Myocyte (in vitro differentiated cells): ENCODE measurements at regions not wholly inside any gene's neighbourhood (a gene's known extent, or its start where the extent isn't known, plus 50 kb on each side); places are given as distances from the start of the nearest gene placed in this dataset.
A peak's percentile ranks its signal among the peaks of the same experiment; 100 is the strongest.

Experiments used
- DNase-seq: peaks from one replicate; pipeline ENCODE4 v3.0.0-alpha.2; 2012; ENCODE audit warnings: low read depth

DNA sequence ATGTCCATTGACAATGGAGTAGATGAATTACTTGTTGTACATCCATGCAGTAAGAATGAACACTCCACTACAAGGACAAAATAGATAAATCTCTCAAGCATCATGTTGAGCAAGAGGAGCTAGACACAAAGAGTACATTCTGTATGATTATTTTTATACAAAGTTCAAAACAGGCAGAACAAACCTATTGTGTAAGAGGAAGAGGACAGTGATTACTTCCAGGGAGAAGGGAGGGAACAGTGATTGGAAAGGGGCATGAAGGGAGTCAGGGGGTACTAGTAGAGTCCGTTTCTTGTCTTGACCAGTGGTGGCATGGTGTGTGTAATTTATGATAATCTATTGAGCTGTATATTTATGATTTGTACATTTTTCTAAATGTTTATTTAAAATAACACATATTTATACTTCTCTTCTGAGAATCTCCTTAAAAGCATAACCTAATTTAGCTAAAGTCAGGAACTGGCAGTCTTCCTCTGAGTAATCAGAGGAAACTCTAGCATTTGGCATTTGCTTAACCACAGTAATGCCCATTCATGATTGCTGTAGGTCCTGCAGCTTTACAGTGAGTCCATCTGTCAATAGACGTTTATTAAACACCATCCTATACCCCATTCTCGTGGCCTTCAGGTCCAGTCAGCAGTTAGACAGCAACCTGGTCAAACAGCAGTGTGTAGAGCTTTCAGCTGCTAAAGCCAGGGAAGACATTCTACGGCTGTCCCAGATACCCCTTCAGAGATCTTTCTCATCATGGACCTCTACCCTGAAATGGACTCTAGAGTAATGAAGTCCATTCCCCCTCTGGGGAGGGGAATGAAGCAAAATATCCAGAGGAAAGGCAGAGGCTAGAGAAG, 114.1 kb upstream of the GALNT2 start:
- DNase-seq: peak; percentile 21

DNA sequence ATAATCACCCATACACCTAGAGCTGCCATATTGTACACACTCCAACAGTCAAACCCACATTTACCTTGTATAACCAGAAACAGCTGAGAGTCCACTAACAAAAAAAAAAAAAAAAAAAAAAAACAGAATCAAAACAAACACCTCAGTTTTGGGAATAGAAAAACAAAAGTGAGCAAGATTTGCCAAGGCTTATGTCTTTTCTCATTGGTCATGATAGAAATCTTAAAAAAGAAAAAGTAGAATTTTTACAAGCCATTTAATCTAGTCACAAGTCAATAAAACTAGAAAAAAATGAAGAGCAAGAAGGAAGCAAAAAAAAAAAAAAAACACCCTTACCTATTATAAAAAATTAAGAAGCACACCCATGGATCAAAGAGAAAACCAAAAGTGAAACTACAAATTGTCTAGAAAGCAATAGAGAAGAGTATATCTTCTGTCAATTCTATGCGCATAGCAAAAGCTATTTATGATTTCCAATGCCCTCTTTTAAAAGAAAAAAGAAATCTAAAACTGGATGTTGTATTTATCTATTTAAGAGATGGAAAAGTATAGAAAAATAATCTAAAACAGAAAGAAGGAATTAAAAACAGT, 113.2 kb upstream of the GALNT2 start:
- no peak for DNase-seq

DNA sequence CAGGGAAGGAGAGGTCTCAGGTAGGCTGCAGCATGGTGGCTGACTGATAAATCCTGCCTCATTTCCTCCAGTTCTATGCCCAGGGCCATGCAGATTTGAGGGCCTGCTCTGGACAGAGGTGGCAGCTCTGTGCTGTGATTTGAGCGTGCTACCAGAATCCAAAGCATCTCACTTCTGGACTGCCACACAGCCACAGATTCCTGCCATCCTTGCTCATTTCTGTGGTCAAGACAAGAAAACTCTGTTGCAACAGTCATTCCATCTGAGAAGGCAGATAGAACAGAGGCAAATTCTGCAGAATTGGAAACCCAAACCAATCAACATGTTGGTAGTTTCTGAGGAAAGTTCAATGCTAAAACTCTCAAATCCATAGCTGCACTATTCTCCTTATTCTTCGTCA, 102.8 kb upstream of the GALNT2 start:
- DNase-seq: peak; percentile 19

- no peak for DNase-seq
Measured at GRCh38 chr1:229970714-229971113, 96.3 kb upstream of the GALNT2 start.

DNA sequence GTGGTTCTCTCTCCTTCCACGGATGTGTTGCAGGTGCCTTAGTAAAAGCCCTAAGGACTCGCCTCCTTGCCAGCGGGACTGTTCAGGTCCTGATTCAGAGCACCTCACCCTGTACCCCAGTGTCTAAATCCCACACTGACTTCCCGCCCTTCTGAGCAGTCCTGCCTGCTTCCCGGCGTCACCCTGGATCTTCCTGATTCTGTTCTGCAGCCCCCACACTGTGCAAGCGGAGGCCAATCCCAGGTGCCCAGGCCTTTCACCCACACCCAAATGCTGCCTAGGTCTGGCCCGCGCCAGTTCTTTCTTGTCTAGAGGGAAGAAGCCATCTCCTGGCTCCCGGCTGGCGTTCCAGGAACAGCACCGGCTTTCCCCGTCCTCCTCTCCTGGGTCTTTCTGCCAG, 95.9 kb upstream of the GALNT2 start:
- DNase-seq: no peak

GRCh38 chr1:229972600-229973296, 94.3 kb upstream of the GALNT2 start:
- DNase-seq: no peak

DNA sequence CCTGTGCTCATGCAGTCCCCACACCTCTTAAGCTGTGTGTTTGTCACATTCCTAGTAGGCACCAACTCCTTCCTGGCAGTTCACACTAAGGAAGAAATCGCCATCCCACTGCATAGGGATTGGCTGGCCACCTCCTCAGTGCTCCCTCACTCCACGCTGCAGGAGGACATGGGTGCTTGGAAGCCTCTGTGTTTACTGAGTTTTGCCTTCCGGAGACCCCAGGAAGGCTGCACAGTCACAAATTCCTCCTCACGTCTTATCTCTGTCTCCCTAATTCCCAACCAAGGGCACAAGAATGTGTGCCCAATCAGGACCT, 93.8 kb upstream of the GALNT2 start:
- DNase-seq: no peak

DNA sequence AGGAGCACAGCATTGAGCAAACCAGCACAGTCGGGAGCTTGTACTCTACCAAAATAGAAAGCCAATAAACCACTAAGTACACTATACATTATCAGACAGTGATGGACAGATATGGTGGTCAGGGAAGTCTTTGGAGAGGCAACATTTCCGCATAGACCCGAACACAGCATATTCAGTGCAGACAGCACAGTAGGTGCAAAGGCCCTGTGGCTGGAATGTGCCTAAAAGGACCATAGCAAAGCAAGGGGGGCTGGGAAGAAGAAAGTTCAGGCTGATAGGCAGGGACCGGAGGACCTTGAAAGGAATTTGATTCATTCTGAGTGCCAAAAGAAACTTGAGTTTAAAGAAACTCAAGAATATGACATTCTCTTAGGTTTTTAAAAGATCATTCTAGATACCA, 92.0 kb upstream of the GALNT2 start:
- no peak for DNase-seq

DNA sequence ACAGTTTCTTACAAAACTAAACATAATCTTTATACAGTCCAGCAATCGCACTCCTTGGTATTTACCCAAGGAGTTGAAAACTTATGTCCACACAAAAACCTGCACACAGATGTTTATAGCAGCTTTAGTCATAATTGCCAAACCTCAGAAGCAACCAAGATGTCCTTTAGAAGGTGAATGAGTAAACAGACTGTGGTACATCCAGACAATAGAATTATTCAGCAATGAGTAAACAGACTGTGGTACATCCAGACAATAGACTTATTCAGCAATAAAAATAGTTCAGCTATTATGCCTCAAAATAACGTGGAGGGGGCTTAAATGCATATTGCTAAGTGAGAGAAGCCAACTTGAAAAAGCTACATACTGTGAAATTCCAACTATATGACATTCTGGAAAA, 87.0 kb upstream of the GALNT2 start:
- no peak for DNase-seq

DNA sequence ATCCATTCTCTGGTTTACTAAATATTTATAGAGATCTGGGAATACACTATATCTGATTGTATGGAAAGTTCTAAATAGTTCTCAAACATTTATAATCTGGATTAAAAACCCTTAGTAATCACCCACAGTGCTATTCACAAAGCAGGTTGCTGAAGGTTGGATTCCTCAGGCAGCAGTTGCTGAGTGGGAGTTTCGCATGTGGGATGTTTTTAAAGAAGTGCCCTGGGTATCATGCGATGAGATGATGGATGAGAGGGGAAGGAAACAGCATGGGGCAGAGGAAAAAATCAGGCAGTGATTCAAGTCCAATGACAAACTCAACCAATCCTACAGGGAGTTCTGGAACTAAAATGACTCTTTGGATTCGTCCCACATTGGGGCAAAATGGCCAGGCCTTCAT, 85.3 kb upstream of the GALNT2 start:
- no peak for DNase-seq

GRCh38 chr1:229984310-229984991, 82.6 kb upstream of the GALNT2 start:
- no peak for DNase-seq

DNA sequence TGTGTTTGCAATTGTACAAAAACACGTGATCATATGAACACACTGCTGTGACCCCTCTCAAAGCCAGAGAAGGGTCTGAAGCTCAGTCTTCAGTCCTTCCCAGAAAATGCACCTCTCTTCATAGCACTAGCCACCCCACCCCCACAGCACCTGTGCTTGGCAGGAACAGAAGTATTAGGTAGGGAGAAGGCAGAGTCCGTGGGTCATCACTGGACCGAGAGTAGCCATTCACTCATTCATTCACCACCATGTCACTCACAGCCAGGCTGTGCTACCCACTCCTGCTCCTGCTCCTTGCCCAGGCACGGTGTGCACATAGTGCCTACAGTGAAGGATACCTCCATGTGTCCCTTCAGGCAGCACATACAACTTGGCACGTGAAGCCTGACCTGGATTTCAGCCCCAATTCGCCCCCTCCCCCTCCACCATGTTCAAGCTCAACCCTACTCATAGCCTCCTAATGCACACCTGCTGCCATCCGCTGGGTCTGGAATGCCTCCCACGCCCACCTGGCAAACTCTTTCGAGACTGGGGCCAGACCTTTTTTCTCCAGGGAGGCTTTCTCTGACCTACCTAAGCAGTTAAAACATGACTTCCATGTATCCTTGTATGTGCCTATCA, 81.9 kb upstream of the GALNT2 start:
- no peak for DNase-seq

- DNase-seq: no peak
Measured at GRCh38 chr1:229985613-229986010, 81.4 kb upstream of the GALNT2 start.

- no peak for DNase-seq
Measured at GRCh38 chr1:229986737-229987337, 80.2 kb upstream of the GALNT2 start.

- no peak for DNase-seq
Measured at GRCh38 chr1:229987953-229988352, 79.1 kb upstream of the GALNT2 start.

GRCh38 chr1:229988534-229988933, 78.5 kb upstream of the GALNT2 start:
- DNase-seq: no peak

DNA sequence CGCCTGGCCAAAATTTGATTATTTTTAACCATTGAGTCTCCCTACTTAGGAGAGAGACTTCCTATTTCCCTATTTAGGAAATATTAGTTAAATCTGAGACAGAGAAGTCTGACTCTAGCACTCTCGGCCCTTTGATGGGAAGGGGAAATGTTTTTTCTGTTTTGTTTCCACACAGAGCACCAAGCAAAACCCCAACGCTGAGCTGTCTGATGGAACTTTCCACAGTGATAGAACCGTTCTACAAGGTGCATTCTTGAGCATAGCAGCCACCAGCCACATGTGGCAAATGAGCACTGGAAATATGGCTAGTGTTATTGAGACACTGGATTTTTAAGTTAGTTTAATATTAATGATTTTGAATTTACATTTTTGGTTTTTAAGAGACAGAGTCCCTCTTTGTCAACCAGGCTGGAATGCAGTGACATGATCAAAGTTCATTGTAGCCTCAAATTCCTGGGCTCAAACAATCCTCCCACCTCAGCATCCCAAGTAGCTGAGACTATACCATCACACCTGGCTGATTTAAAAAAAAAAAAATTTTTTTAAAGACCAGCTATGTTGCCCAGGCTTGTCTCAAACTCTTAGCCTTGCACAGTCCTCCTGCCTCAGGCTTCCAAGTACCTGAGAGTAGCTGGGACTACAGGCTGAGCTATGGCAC, 77.3 kb upstream of the GALNT2 start:
- no peak for DNase-seq

DNA sequence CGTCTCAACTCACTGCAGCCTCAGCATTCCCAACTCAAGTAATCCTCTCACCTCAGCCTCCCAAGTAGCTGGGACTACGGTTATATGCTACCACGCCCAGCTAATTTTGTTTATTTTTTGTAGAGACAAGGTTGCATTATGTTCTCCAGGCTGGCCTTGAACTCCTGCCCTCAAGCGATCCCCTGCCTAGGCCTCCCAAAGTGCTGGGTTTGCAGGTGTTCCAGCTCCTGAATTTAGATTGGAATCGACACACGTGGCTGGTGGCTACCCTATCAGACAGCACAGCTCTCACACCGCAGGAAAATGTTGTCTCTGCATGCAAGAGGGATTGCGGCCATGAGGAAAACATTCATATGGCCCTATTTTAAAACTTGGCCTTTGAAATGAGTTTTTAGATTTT, 76.7 kb upstream of the GALNT2 start:
- DNase-seq: no peak

DNA sequence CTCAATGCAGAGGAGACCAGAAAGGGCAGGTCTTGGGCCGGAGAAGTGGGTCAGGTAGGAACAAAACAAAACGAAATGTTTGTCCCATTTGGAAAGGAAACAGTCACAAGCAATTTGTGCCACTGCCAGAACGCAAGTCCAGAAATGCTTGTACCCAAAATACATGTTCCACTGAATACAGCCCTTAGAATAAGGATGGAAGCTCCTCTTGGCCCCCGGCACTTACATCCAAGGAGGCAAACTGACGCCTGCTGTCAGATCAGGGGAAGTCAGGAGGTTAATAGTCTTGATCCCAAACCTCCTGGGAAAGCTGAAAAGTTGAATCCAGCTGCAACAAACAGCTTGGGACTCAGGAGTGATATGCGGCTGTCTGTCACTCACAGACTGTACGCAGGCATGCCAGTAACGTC, 75.9 kb upstream of the GALNT2 start:
- DNase-seq: no peak

DNA sequence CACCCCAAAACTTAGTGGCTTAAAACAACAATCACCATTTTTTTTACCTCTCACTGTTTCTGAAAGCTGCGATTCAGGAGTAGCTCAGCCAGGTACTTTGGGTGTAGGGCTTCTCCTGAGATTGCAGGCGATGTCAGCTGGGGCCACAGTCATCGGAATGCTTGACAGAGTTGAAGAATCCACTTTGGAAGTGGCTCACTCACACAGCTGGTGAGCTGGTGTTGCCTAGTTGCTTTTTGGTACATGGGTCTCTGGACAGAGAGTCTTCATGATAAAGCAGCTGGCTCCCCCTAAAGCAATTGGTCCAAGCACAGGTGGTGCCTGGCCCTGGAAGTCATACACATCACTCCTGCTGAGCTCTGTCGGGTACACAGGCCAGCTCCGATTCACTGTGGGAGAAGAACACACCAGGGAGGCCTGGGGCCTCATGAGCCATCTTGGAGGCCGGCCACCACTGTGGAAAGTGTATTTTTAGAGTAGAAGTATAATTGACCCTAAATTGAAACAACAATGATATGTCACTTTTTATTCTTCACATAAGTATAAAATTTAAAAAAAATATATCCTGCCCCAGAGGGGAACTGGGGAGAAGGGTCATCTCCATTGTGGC, 75.2 kb upstream of the GALNT2 start:
- DNase-seq: no peak
